ENCODE measurements at regions not wholly inside any gene's neighbourhood (a gene's known extent, or its start where the extent isn't known, plus 50 kb on each side); places are given as distances from the start of the nearest gene placed in this dataset.

GRCh38 chr16:64445649-64446048, 676.2 kb downstream of the CDH11 start:
- H3K9me3 Mint-ChIP-seq, result no peaks in the 10 kb centered on the region
- no peaks in the 10 kb centered on the region for H3K27me3 Mint-ChIP-seq (ENCODE audit: insufficient read depth)
- no peak overlapping the region for H3K27ac Mint-ChIP-seq
- H3K4me3 Mint-ChIP-seq, result no peak overlapping the region
- no peaks in the 10 kb centered on the region; the same call in 1 of the 2 replicates for H3K36me3 Mint-ChIP-seq (ENCODE audit: low read depth)
- H3K4me1 Mint-ChIP-seq (ENCODE audit: low read depth), result peaks cover 38% of the 10 kb centered on the region
- no peak for TF ChIP-seq CTCF (IDR thresholded peaks at IDR 0.05)
- no peak for DNase-seq

DNA sequence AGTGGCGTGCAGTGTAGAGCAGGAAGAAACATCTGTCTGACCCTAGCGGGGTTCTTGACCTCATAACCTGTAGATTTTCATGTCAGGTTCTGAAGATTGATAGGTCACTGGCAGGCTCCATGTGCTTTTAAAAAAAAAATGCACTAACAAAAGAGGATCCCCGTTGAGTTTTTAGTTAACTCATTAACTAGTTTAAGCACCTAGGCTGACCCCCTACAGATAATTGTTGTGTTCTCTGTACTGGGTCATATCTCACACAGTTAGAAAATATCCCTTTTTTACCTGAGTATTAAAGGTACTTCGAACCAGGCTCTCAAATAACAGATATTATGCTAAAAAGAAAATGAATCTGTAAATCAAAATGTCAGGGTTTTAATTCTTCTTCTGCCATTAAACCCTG, 676.6 kb downstream of the CDH11 start:
- peaks cover 38% of the 10 kb centered on the region for H3K4me1 Mint-ChIP-seq (ENCODE audit: low read depth)
- H3K9me3 Mint-ChIP-seq, result no peaks in the 10 kb centered on the region
- no peak for DNase-seq
- H3K4me3 Mint-ChIP-seq, result no peak overlapping the region
- H3K27me3 Mint-ChIP-seq (ENCODE audit: insufficient read depth), result no peaks in the 10 kb centered on the region
- no peak for TF ChIP-seq CTCF (IDR thresholded peaks at IDR 0.05)
- no peak overlapping the region for H3K27ac Mint-ChIP-seq
- no peaks in the 10 kb centered on the region; the same call in 1 of the 2 replicates for H3K36me3 Mint-ChIP-seq (ENCODE audit: low read depth)

DNA sequence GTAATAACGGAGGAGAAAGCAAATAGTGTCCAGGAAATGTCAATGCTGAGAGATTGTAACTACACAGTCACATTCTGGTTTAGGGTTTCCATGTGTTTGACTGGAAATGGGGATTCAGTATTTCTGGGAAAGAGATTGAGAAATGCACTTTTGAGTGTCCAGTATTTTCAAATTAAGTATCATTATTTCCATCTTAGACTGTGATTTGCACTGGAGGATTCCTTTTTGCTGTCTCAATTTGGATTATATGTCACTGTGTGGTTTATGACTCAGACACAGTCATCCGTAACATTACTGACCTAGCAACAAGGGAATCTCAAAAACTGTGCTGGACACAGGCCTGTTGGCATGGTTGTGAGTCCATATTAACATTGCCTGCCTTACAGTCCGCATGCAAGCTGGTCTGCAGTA, 681.4 kb downstream of the CDH11 start:
- peak; percentile 98 for DNase-seq
- Mint-ChIP-seq H3K36me3 (ENCODE audit: low read depth) (no peaks in the 10 kb centered on the region), H3K4me1 (ENCODE audit: low read depth) (peaks cover 38% of the 10 kb centered on the region), H3K4me3 (peak overlapping the region; percentile 35), H3K9me3 (no peaks in the 10 kb centered on the region), H3K27ac (peak overlapping the region; percentile 93), H3K27me3 (ENCODE audit: insufficient read depth) (no peaks in the 10 kb centered on the region)
- no peak for TF ChIP-seq CTCF (IDR thresholded peaks at IDR 0.05)

- TF ChIP-seq CTCF (IDR thresholded peaks at IDR 0.05), result no peak
- Mint-ChIP-seq H3K27me3 (ENCODE audit: insufficient read depth) (no peaks in the 10 kb centered on the region), H3K4me1 (ENCODE audit: low read depth) (peaks cover 38% of the 10 kb centered on the region), H3K27ac (peak overlapping the region; percentile 93), H3K4me3 (peak overlapping the region; percentile 35), H3K36me3 (ENCODE audit: low read depth) (no peaks in the 10 kb centered on the region), H3K9me3 (no peaks in the 10 kb centered on the region)
- DNase-seq, result no peak
Observed at GRCh38 chr16:64440005-64440404, 681.9 kb downstream of the CDH11 start.

DNA sequence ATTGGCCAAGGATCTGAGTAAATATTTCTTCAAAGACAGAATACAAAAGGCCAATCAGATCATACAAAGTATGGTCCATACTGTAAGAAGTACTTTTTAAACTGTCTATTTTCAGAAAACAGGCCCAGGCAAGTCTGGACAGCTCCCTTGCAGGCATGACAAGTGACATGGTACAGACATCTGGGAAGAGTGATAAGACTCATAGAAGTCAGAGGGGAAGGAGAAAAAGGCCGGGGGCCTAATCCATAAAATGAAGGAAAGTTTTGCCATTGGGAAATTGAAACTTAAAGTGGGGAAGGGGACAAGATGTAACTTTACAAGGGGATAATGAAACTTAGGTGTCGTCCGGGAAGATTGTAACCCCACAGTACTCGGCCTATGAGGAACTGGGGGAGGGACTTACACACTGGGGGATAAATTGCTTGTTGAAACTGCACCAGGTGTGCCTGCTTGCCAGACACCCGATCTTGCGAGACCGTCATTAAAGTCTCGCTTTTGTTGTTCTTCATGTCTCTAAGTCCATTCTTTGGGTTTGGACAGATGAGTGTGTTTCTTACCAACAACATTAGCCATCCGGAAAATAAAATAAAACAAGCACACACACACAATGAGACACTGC, 684.0 kb downstream of the CDH11 start:
- TF ChIP-seq CTCF (IDR thresholded peaks at IDR 0.05), result no peak
- DNase-seq, result no peak
- Mint-ChIP-seq H3K4me3 (no peak overlapping the region), H3K9me3 (peaks cover 14% of the 10 kb centered on the region), H3K27ac (peak overlapping the region; percentile 55; the same call in 1 of the 2 replicates), H3K4me1 (ENCODE audit: low read depth) (peaks cover 32% of the 10 kb centered on the region), H3K36me3 (ENCODE audit: low read depth) (peaks cover 15% of the 10 kb centered on the region), H3K27me3 (ENCODE audit: insufficient read depth) (no peaks in the 10 kb centered on the region)

All from HFFc6 (cell line).